ENCODE measurements at regions not wholly inside any gene's neighbourhood (a gene's known extent, or its start where the extent isn't known, plus 50 kb on each side); places are given as distances from the start of the nearest gene placed in this dataset.

GRCh38 chr11:97847730-97848129 is 1173.0 kb upstream of the CNTN5 start:
- H3K27me3 ChIP-seq (ENCODE audit: insufficient read depth, low read depth), result no peaks in the 10 kb centered on the region
- H3K4me2 ChIP-seq, result no peak overlapping the region
- no peaks in the 10 kb centered on the region for H4K20me1 ChIP-seq (ENCODE audit: insufficient read depth)
- H3K9me3 ChIP-seq (ENCODE audit: insufficient read depth, low read depth), result no peaks in the 10 kb centered on the region
- no peaks in the 10 kb centered on the region for H3K9me2 ChIP-seq (ENCODE audit: insufficient read depth)
- H3K79me2 ChIP-seq (ENCODE audit: low read depth), result no peaks in the 10 kb centered on the region
- H3K27ac ChIP-seq, result no peak overlapping the region
- no peak overlapping the region for H2AFZ ChIP-seq
- intact Hi-C loops (cut with micrococcal nuclease; ENCODE audit: unreplicated experiment), result no loop called here
- TF ChIP-seq CTCF (conservative IDR thresholded peaks at IDR 0.05) (no peak), EZH2 (IDR thresholded peaks at IDR 0.05; ENCODE audit: low read depth) (no peak)
- H3K36me3 ChIP-seq (ENCODE audit: low read depth), result no peaks in the 10 kb centered on the region
- ChIA-PET POLR2A (ENCODE audit: unreplicated experiment) (no interaction called here), CTCF (no interaction called here)
- H3K4me1 ChIP-seq (replicated peaks; ENCODE audit: insufficient read depth), result no peaks in the 10 kb centered on the region
- no peak for DNase-seq
- no TSS peak for BruUV-seq (replicated peaks)
- H3F3A ChIP-seq (ENCODE audit: insufficient read depth, low read depth), result no peaks in the 10 kb centered on the region
- H3K4me3 ChIP-seq, result no peak overlapping the region

- CTCF ChIA-PET, result no interaction called here
- POLR2A ChIA-PET (ENCODE audit: unreplicated experiment), result no interaction called here
- no peak for TF ChIP-seq EZH2 (IDR thresholded peaks at IDR 0.05; ENCODE audit: low read depth)
- no peak for TF ChIP-seq CTCF (conservative IDR thresholded peaks at IDR 0.05)
- intact Hi-C loops (cut with micrococcal nuclease; ENCODE audit: unreplicated experiment), result no loop called here
- Histone ChIP-seq H3K4me2 (no peak overlapping the region), H3K9me2 (ENCODE audit: insufficient read depth) (no peaks in the 10 kb centered on the region), H3K4me1 (replicated peaks; ENCODE audit: insufficient read depth) (no peaks in the 10 kb centered on the region), H3K27me3 (ENCODE audit: insufficient read depth, low read depth) (no peaks in the 10 kb centered on the region), H3K4me3 (no peak overlapping the region), H3K36me3 (ENCODE audit: low read depth) (no peaks in the 10 kb centered on the region), H3K79me2 (ENCODE audit: low read depth) (no peaks in the 10 kb centered on the region), H3K27ac (no peak overlapping the region), H2AFZ (no peak overlapping the region), H4K20me1 (ENCODE audit: insufficient read depth) (no peaks in the 10 kb centered on the region), H3F3A (ENCODE audit: insufficient read depth, low read depth) (no peaks in the 10 kb centered on the region), H3K9me3 (ENCODE audit: insufficient read depth, low read depth) (no peaks in the 10 kb centered on the region)
- no peak for DNase-seq
- BruUV-seq (replicated peaks), result no TSS peak
Measured at GRCh38 chr11:97850701-97851100, 1170.0 kb upstream of the CNTN5 start.

GRCh38 chr11:97854357-97854756 is 1166.4 kb upstream of the CNTN5 start:
- H3K36me3 ChIP-seq (ENCODE audit: low read depth), result no peaks in the 10 kb centered on the region
- ChIA-PET POLR2A (ENCODE audit: unreplicated experiment) (no interaction called here), CTCF (no interaction called here)
- no peak overlapping the region for H3K4me2 ChIP-seq
- no peak overlapping the region for H3K4me3 ChIP-seq
- intact Hi-C loops (cut with micrococcal nuclease; ENCODE audit: unreplicated experiment), result no loop called here
- no peak overlapping the region for H2AFZ ChIP-seq
- no peak for TF ChIP-seq CTCF (conservative IDR thresholded peaks at IDR 0.05)
- TF ChIP-seq EZH2 (IDR thresholded peaks at IDR 0.05; ENCODE audit: low read depth), result no peak
- DNase-seq, result no peak
- BruUV-seq (replicated peaks), result no TSS peak
- no peaks in the 10 kb centered on the region for H3K9me3 ChIP-seq (ENCODE audit: insufficient read depth, low read depth)
- no peak overlapping the region for H3K27ac ChIP-seq
- no peaks in the 10 kb centered on the region for H3K27me3 ChIP-seq (ENCODE audit: insufficient read depth, low read depth)
- H3F3A ChIP-seq (ENCODE audit: insufficient read depth, low read depth), result no peaks in the 10 kb centered on the region
- no peaks in the 10 kb centered on the region for H3K9me2 ChIP-seq (ENCODE audit: insufficient read depth)
- no peaks in the 10 kb centered on the region for H3K79me2 ChIP-seq (ENCODE audit: low read depth)
- no peaks in the 10 kb centered on the region for H4K20me1 ChIP-seq (ENCODE audit: insufficient read depth)
- H3K4me1 ChIP-seq (replicated peaks; ENCODE audit: insufficient read depth), result no peaks in the 10 kb centered on the region

Measured in PC-9 (cell line).